SH-SY5Y (cell line): ENCODE measurements at regions not wholly inside any gene's neighbourhood (a gene's known extent, or its start where the extent isn't known, plus 50 kb on each side); places are given as distances from the start of the nearest gene placed in this dataset.

Experiments
- GATA2 ChIP-seq: IDR thresholded peaks from 2 replicates; pipeline ENCODE4 v1.6.1; 2011; ENCODE audit warnings: mild to moderate bottlenecking, low read depth, low read length
- GATA3 ChIP-seq: IDR thresholded peaks from 2 replicates; pipeline ENCODE4 v1.6.1; 2011; ENCODE audit warnings: low read depth, mild to moderate bottlenecking, low read length, moderate library complexity

- 0 out of 2 replicates have a peak, but pooled peaks have one; percentile 6 for TF ChIP-seq GATA2
- peak; percentile 66; the same call in 1 of the 2 replicates for TF ChIP-seq GATA3
Measured at GRCh38 chr11:42960521-42961088, 351.2 kb upstream of the API5 start.
